LNCaP clone FGC (cell line): ENCODE measurements at regions not wholly inside any gene's neighbourhood (a gene's known extent, or its start where the extent isn't known, plus 50 kb on each side); places are given as distances from the start of the nearest gene placed in this dataset.

Experiments used
- DNase-seq: peaks from one replicate; pipeline ENCODE4 v3.0.0-alpha.2; 2011; ENCODE audit warnings: low read depth
- H3K4me3 ChIP-seq: 2 replicates; pipeline ENCODE4 v1.5.1; 2011; ENCODE audit warnings: mild to moderate bottlenecking, low read depth, low read length, control low read depth
- TF ChIP-seq, protein P1 (sequence below): IDR thresholded peaks from 2 replicates; pipeline ENCODE4 v1.5.1; 2012; ENCODE audit warnings: mild to moderate bottlenecking; ENCODE audit not compliant: control insufficient read depth, insufficient read depth; ENCODE audit errors: extremely low read depth

DNA sequence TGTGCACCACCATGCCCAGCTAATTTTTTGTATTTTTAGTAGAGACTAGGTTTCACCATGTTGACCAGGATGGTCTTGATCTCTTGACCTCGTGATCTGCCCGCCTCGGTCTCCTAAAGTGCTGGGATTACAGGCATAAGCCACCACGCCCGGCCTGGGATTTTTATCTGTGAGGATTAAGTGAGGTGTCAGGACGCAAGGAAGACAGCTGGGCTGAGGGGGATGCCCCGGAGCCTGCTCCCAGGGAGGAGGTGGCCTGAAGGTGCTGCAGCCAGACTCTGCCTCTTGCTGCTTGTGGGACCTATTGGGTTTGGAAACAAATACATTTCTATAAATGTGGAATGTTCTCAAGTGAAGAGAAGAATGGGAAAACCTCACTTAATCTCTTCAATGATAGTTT is 131.6 kb downstream of the OLFM4 start:
- no peak for DNase-seq
- H3K4me3 ChIP-seq, result no peak overlapping the region
- TF ChIP-seq, protein P1, sequence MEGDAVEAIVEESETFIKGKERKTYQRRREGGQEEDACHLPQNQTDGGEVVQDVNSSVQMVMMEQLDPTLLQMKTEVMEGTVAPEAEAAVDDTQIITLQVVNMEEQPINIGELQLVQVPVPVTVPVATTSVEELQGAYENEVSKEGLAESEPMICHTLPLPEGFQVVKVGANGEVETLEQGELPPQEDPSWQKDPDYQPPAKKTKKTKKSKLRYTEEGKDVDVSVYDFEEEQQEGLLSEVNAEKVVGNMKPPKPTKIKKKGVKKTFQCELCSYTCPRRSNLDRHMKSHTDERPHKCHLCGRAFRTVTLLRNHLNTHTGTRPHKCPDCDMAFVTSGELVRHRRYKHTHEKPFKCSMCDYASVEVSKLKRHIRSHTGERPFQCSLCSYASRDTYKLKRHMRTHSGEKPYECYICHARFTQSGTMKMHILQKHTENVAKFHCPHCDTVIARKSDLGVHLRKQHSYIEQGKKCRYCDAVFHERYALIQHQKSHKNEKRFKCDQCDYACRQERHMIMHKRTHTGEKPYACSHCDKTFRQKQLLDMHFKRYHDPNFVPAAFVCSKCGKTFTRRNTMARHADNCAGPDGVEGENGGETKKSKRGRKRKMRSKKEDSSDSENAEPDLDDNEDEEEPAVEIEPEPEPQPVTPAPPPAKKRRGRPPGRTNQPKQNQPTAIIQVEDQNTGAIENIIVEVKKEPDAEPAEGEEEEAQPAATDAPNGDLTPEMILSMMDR, result no peak

DNA sequence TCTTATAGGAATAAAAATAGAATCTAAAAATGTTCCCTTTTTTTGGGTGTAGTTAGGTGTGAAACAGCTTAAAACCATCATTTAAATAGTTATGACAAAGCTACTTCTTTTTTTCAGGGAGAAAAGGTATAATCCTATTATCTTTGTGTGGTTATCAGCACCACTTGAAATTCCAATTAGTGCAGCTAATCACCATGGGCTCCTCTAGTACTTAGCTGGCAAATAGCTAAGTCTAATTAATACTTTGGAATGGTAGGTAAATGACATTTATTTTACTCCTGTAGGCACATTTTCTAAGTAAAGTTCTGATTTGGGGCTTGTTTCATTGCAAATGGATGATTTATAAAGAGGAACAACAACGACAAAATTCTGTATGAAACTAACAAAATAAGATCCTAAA is 132.6 kb downstream of the OLFM4 start:
- no peak overlapping the region for H3K4me3 ChIP-seq
- no peak for DNase-seq
- TF ChIP-seq, protein P1, result no peak

DNA sequence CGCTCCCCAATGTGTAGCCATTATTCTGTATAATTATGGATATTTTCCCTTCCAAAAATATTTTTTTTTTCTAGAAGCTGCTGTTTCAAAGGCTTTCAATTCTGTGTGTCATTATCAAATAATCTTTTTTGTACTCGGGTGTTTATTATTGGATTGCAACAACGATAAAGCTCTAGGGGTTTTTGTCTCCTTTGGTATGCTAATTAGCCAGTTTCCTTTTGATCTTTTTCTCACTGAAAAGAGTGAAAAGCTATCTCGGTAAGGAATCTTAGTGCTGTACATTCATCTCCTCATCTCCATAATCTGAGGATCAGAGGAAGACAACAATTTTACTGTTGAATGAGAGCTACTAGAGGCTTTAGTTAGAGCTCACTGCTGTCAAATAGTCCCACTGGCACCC is 136.6 kb downstream of the OLFM4 start:
- H3K4me3 ChIP-seq, result no peak overlapping the region
- no peak for DNase-seq
- TF ChIP-seq, protein P1, result no peak

DNA sequence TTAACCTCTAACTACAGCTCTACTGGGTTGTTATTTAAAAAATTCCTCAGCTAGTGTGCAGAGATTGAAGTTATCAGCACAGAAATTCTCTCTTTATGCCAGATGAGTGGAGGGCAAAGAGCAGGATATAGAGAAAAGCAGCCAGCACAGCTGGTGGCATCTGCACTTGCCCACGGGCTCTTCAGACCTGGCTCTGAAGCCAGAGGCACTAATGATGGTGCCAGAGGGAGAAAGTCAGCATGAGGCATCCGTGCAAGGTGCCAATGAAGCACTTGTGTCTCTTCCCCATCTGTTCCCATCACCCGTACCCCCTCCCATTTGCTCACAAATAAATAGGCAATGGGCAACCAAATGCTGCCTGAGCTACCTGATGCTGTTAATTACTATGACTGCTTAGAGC is 138.9 kb downstream of the OLFM4 start:
- TF ChIP-seq, protein P1, result no peak
- H3K4me3 ChIP-seq, result no peak overlapping the region
- no peak for DNase-seq

DNA sequence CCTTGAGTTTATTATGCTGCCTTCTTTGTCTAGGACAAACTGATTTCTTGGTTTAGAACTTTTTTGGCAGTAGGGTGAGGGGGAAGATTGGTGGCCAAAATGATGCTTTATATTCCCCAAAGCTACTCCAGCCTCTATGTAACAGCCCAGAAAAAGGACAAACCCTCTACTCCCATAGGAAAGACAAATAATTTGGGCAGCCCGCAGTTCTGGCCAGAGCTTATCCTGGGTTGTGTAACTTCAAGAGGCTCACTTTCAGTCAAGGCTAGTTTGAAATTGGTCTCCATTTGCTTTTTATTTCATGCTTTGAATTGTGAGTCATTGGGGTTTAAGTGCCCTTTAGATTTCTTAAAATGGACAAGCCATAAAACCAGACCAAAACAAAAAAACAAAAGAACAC is 142.3 kb downstream of the OLFM4 start:
- no peak for DNase-seq
- no peak overlapping the region for H3K4me3 ChIP-seq
- TF ChIP-seq, protein P1, result no peak

DNA sequence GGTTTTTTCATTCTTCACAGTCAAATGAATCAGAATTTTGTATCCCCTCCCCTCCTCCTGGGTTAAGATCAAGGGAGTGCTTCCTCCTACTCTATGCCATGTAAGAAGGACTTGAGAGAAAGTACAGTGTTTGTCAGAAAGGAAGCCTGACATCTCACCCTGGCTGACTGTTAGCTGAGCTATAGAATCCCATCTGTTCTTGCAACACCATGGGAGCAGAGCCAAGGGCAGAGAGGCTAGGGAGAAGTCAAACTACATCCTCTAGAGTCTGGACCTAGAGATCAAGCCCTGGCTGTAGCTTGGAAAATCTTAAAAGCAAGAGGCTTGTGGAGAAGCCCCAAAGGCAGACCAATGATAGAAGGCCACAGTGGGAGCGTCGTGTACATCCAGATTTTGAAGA is 145.9 kb downstream of the OLFM4 start:
- H3K4me3 ChIP-seq, result no peak overlapping the region
- TF ChIP-seq, protein P1, result no peak
- DNase-seq, result no peak

DNA sequence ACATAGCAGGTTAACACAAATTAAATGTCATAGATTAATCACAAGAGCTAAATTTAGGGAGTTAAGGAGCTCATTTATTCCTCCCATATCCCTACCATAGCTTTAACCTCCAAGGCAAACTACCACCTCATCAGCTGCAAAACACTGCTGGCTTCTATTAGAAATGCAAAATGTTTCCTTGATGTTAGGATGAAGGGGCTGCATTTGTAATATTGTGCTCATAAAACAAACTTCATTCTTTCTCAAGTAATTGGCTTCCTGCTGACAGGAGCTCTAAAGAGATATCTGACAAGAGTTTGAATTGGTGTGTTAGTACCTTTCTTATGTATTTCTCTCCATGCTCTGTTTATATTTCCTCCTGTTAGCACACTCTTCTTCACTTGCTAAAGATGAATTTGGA is 152.1 kb downstream of the OLFM4 start:
- no peak overlapping the region for H3K4me3 ChIP-seq
- TF ChIP-seq, protein P1, result no peak
- no peak for DNase-seq
